Trophoblast cell (in vitro differentiated cells and primary cell): ENCODE measurements at regions not wholly inside any gene's neighbourhood (a gene's known extent, or its start where the extent isn't known, plus 50 kb on each side); places are given as distances from the start of the nearest gene placed in this dataset.

Experiments
- DNase-seq, 2 donors: peaks; one replicate each; pipeline ENCODE4 v3.0.0-alpha.2; 2016
- H2AFZ ChIP-seq: 2 replicates; pipeline ENCODE4 v1.6.1; 2013; ENCODE audit warnings: low read length, moderate library complexity, mild to moderate bottlenecking; ENCODE audit not compliant: insufficient read depth, poor library complexity
- H2AK5ac ChIP-seq: 2 replicates; pipeline ENCODE4 v1.6.1; 2013; ENCODE audit warnings: mild to moderate bottlenecking, low read length
- H2BK120ac ChIP-seq: 2 replicates; pipeline ENCODE4 v1.6.1; 2013; ENCODE audit warnings: low read length, mild to moderate bottlenecking, moderate library complexity; ENCODE audit not compliant: insufficient read depth, poor library complexity
- H2BK12ac ChIP-seq: 2 replicates; pipeline ENCODE4 v1.6.1; 2013; ENCODE audit warnings: mild to moderate bottlenecking, low read length, moderate library complexity
- H2BK5ac ChIP-seq: 2 replicates; pipeline ENCODE4 v1.6.1; 2013; ENCODE audit warnings: low read length, low read depth, moderate library complexity, mild to moderate bottlenecking; ENCODE audit not compliant: poor library complexity
- H3K14ac ChIP-seq: 2 replicates; pipeline ENCODE4 v1.6.1; 2013; ENCODE audit warnings: mild to moderate bottlenecking, low read length
- H3K18ac ChIP-seq: 2 replicates; pipeline ENCODE4 v1.6.1; 2013; ENCODE audit warnings: mild to moderate bottlenecking, low read length
- H3K23ac ChIP-seq: 2 replicates; pipeline ENCODE4 v1.6.1; 2013; ENCODE audit warnings: low read length
- H3K27ac ChIP-seq: 2 replicates; pipeline ENCODE4 v1.5.1; 2013; ENCODE audit warnings: low read depth, mild to moderate bottlenecking, inconsistent platforms, low read length, moderate library complexity
- H3K27me3 ChIP-seq: 2 replicates; pipeline ENCODE4 v1.6.1; 2013; ENCODE audit warnings: inconsistent platforms, mild to moderate bottlenecking, low read length, moderate library complexity; ENCODE audit not compliant: insufficient read depth
- H3K36me3 ChIP-seq, 2 experiments: 1 replicate in 1 of 2; 2 replicates in 1 of 2; pipeline ENCODE4 v1.6.1; 2013; ENCODE audit warnings: low read length in 2 of 2, mild to moderate bottlenecking in 2 of 2, moderate library complexity in 1 of 2; ENCODE audit not compliant: insufficient read depth in 2 of 2, control insufficient read depth in 1 of 2
- H3K4ac ChIP-seq: 2 replicates; pipeline ENCODE4 v1.6.1; 2013; ENCODE audit warnings: low read depth, mild to moderate bottlenecking, low read length, moderate library complexity
- H3K4me1 ChIP-seq, 2 experiments: 1 replicate in 1 of 2; 2 replicates in 1 of 2; pipeline ENCODE4 v1.6.1; 2013; ENCODE audit warnings: low read length in 2 of 2, mild to moderate bottlenecking in 2 of 2, moderate library complexity in 1 of 2; ENCODE audit not compliant: insufficient read depth in 2 of 2, control insufficient read depth in 1 of 2
- H3K4me2 ChIP-seq: 2 replicates; pipeline ENCODE4 v1.6.1; 2013; ENCODE audit warnings: inconsistent platforms, mild to moderate bottlenecking, low read length, moderate library complexity
- H3K4me3 ChIP-seq: 2 replicates; pipeline ENCODE4 v1.5.1; 2013; ENCODE audit warnings: mild to moderate bottlenecking, low read depth, low read length, inconsistent platforms
- H3K79me1 ChIP-seq: one replicate; pipeline ENCODE4 v1.6.1; 2013; ENCODE audit warnings: low read length
- H3K79me2 ChIP-seq: 2 replicates; pipeline ENCODE4 v1.6.1; 2013; ENCODE audit warnings: low read length, mild to moderate bottlenecking; ENCODE audit not compliant: control insufficient read depth, insufficient read depth, poor library complexity
- H3K9ac ChIP-seq: 2 replicates; pipeline ENCODE4 v1.6.1; 2013; ENCODE audit warnings: mild to moderate bottlenecking, low read length
- H3K9me3 ChIP-seq: 2 replicates; pipeline ENCODE4 v1.6.1; 2013; ENCODE audit warnings: low read depth, mild to moderate bottlenecking, control low read depth, inconsistent platforms, low read length; ENCODE audit not compliant: insufficient read depth
- H4K12ac ChIP-seq: 2 replicates; pipeline ENCODE4 v1.6.1; 2013; ENCODE audit warnings: low read depth, mild to moderate bottlenecking, low read length, moderate library complexity
- H4K8ac ChIP-seq: 2 replicates; pipeline ENCODE4 v1.6.1; 2013; ENCODE audit warnings: low read depth, mild to moderate bottlenecking, low read length, moderate library complexity
- H4K91ac ChIP-seq: one replicate; pipeline ENCODE4 v1.6.1; 2013; ENCODE audit warnings: low read depth, mild to moderate bottlenecking, low read length, moderate library complexity
- WGBS: extraction: QIAGEN DNeasy Blood & Tissue Kit; methylation state at CpG from one replicate; pipeline ENCODE4 v1.1.7; 2013; ENCODE audit warnings: missing lambda C conversion rate; ENCODE audit not compliant: insufficient read length, insufficient coverage; ENCODE audit errors: extremely low coverage; 5-methylcytosine and 5-hydroxymethylcytosine counted together

- no peak for DNase-seq
- no peaks in the 10 kb centered on the region for H3K9me3 ChIP-seq
Observed at GRCh38 chr7:81870608-81871007, 100.8 kb upstream of the HGF start.

GRCh38 chr7:81869670-81870069 is 99.8 kb upstream of the HGF start:
- H3K4ac ChIP-seq = no peak overlapping the region
- H4K91ac ChIP-seq = no peak overlapping the region
- no peaks in the 10 kb centered on the region for H3K36me3 ChIP-seq
- no peaks in the 10 kb centered on the region for H3K9me3 ChIP-seq
- no peak overlapping the region for H3K4me3 ChIP-seq
- WGBS = no CpG with 5 or more reads among the region's 2 CpGs
- no peak overlapping the region for H2BK5ac ChIP-seq
- H3K27ac ChIP-seq = no peak overlapping the region
- no peak overlapping the region for H3K9ac ChIP-seq
- no peak overlapping the region for H2AFZ ChIP-seq
- no peaks in the 10 kb centered on the region for H3K4me1 ChIP-seq
- no peak overlapping the region for H3K4me2 ChIP-seq
- H3K79me1 ChIP-seq = no peaks in the 10 kb centered on the region
- no peak overlapping the region for H4K8ac ChIP-seq
- no peak for DNase-seq
- no peak overlapping the region for H3K14ac ChIP-seq
- H2AK5ac ChIP-seq = no peak overlapping the region
- no peak overlapping the region for H3K18ac ChIP-seq
- H3K23ac ChIP-seq = no peak overlapping the region
- H2BK120ac ChIP-seq = no peak overlapping the region
- H3K27me3 ChIP-seq = no peaks in the 10 kb centered on the region
- H2BK12ac ChIP-seq = no peak overlapping the region
- no peaks in the 10 kb centered on the region for H3K79me2 ChIP-seq
- H4K12ac ChIP-seq = no peak overlapping the region

More at GRCh38 chr7:81870608-81871007, 100.8 kb upstream of the HGF start:
- Histone ChIP-seq H2AFZ (no peak overlapping the region), H3K18ac (no peak overlapping the region), H2AK5ac (no peak overlapping the region), H2BK5ac (no peak overlapping the region), H3K27ac (no peak overlapping the region), H2BK120ac (no peak overlapping the region), H3K9ac (no peak overlapping the region), H3K27me3 (no peaks in the 10 kb centered on the region), H2BK12ac (no peak overlapping the region), H3K23ac (no peak overlapping the region), H4K12ac (no peak overlapping the region), H3K79me2 (no peaks in the 10 kb centered on the region), H3K4me1 (no peaks in the 10 kb centered on the region), H4K91ac (no peak overlapping the region), H3K36me3 (no peaks in the 10 kb centered on the region), H4K8ac (no peak overlapping the region), H3K79me1 (no peaks in the 10 kb centered on the region), H3K4ac (no peak overlapping the region), H3K4me2 (no peak overlapping the region), H3K4me3 (no peak overlapping the region), H3K14ac (no peak overlapping the region)

- Histone ChIP-seq H3K4ac (no peak overlapping the region), H3K9me3 (no peaks in the 10 kb centered on the region), H3K4me1 (no peaks in the 10 kb centered on the region), H3K27ac (no peak overlapping the region), H4K12ac (no peak overlapping the region), H2BK120ac (no peak overlapping the region), H4K91ac (no peak overlapping the region), H3K14ac (no peak overlapping the region), H3K79me1 (no peaks in the 10 kb centered on the region), H2BK12ac (no peak overlapping the region), H3K23ac (no peak overlapping the region), H3K4me3 (no peak overlapping the region), H2BK5ac (no peak overlapping the region), H3K4me2 (no peak overlapping the region), H3K79me2 (no peaks in the 10 kb centered on the region), H3K18ac (no peak overlapping the region), H3K27me3 (no peaks in the 10 kb centered on the region), H2AK5ac (no peak overlapping the region), H3K9ac (no peak overlapping the region), H4K8ac (no peak overlapping the region), H2AFZ (no peak overlapping the region), H3K36me3 (no peaks in the 10 kb centered on the region)
- DNase-seq = no peak
- WGBS = no CpG with 5 or more reads among the region's 1 CpG
Observed at GRCh38 chr7:81865754-81866153, 95.9 kb upstream of the HGF start.

- Histone ChIP-seq H3K27me3 (no peaks in the 10 kb centered on the region), H3K79me1 (no peaks in the 10 kb centered on the region), H3K4me3 (no peak overlapping the region), H2AK5ac (no peak overlapping the region), H3K79me2 (no peaks in the 10 kb centered on the region), H3K18ac (no peak overlapping the region), H3K14ac (no peak overlapping the region), H3K9me3 (no peaks in the 10 kb centered on the region), H3K9ac (no peak overlapping the region), H3K23ac (no peak overlapping the region), H3K4me2 (no peak overlapping the region), H3K4ac (no peak overlapping the region), H3K4me1 (no peaks in the 10 kb centered on the region), H2BK120ac (no peak overlapping the region), H2BK12ac (no peak overlapping the region), H4K8ac (no peak overlapping the region), H2AFZ (no peak overlapping the region), H3K27ac (no peak overlapping the region), H3K36me3 (no peaks in the 10 kb centered on the region), H4K91ac (no peak overlapping the region), H2BK5ac (no peak overlapping the region), H4K12ac (no peak overlapping the region)
- no peak for DNase-seq
- WGBS = no CpG with 5 or more reads among the region's 4 CpGs
Observed at GRCh38 chr7:81859433-81859832, 89.6 kb upstream of the HGF start.
